ENCODE measurements at regions not wholly inside any gene's neighbourhood (a gene's known extent, or its start where the extent isn't known, plus 50 kb on each side); places are given as distances from the start of the nearest gene placed in this dataset.
A peak's percentile ranks its signal among the peaks of the same experiment; 100 is the strongest.
"Not testable (repeated sequence)": the region's sequence is repeated elsewhere in the genome, so short reads cannot be mapped to it uniquely, and the experiment has no call there.

- WGBS: 79% methylated on average over 2 of the region's 2 CpGs
- TF ChIP-seq POLR2AphosphoS5 (IDR thresholded peaks at IDR 0.05) (no peak), CTCF (IDR thresholded peaks at IDR 0.05) (no peak), POLR2A (IDR thresholded peaks at IDR 0.05) (no peak)
- intact Hi-C loops (cut with DNase I): no loop called here
These were observed 501.7 kb downstream of the STK39 start for GRCh38 chr2:167745667-167746066.

GRCh38 chr2:167739921-167740320 lies 507.5 kb downstream of the STK39 start:
- H3K27me3 ChIP-seq (replicated peaks; ENCODE audit: insufficient read depth); intact Hi-C loops (cut with DNase I); H3K4me3 ChIP-seq; H3K27ac ChIP-seq; H3K9me3 ChIP-seq; H3K36me3 ChIP-seq; H3K4me1 ChIP-seq (replicated peaks); DNase-seq (ENCODE audit: low spot score): not testable (repeated sequence)
- WGBS: 84% methylated on average over 1 of the region's 1 CpG

More at GRCh38 chr2:167745667-167746066, 501.7 kb downstream of the STK39 start:
- H3K4me3 ChIP-seq: no peak overlapping the region
- H3K36me3 ChIP-seq: no peaks in the 10 kb centered on the region
- no peak overlapping the region for H3K27ac ChIP-seq
- DNase-seq (ENCODE audit: low spot score): no peak
- H3K9me3 ChIP-seq: no peaks in the 10 kb centered on the region
- no peaks in the 10 kb centered on the region for H3K27me3 ChIP-seq (replicated peaks; ENCODE audit: insufficient read depth)
- no peaks in the 10 kb centered on the region for H3K4me1 ChIP-seq (replicated peaks)

GRCh38 chr2:167733747-167734146 lies 513.6 kb downstream of the STK39 start:
- WGBS: 39% methylated on average over 2 of the region's 2 CpGs
- no peak for DNase-seq (ENCODE audit: low spot score)
- TF ChIP-seq CTCF (IDR thresholded peaks at IDR 0.05): no peak
- peak; percentile 37 for TF ChIP-seq POLR2AphosphoS5 (IDR thresholded peaks at IDR 0.05)
- TF ChIP-seq POLR2A (IDR thresholded peaks at IDR 0.05): no peak
- intact Hi-C loops (cut with DNase I): no loop called here
- Histone ChIP-seq H3K9me3 (no peaks in the 10 kb centered on the region), H3K36me3 (no peaks in the 10 kb centered on the region), H3K27ac (no peak overlapping the region), H3K4me3 (no peak overlapping the region), H3K27me3 (replicated peaks; ENCODE audit: insufficient read depth) (no peaks in the 10 kb centered on the region), H3K4me1 (replicated peaks) (no peaks in the 10 kb centered on the region)

- TF ChIP-seq POLR2A (IDR thresholded peaks at IDR 0.05): no peak
- no peak for TF ChIP-seq POLR2AphosphoS5 (IDR thresholded peaks at IDR 0.05)
- TF ChIP-seq CTCF (IDR thresholded peaks at IDR 0.05): no peak
- intact Hi-C loops (cut with DNase I): no loop called here
- DNase-seq (ENCODE audit: low spot score): no peak
- H3K9me3 ChIP-seq: no peaks in the 10 kb centered on the region
- no peak overlapping the region for H3K27ac ChIP-seq
- H3K36me3 ChIP-seq: no peaks in the 10 kb centered on the region
- no peaks in the 10 kb centered on the region for H3K4me1 ChIP-seq (replicated peaks)
- WGBS: 63% methylated on average over 4 of the region's 4 CpGs
- H3K4me3 ChIP-seq: no peak overlapping the region
- H3K27me3 ChIP-seq (replicated peaks; ENCODE audit: insufficient read depth): no peaks in the 10 kb centered on the region
These were observed 515.1 kb downstream of the STK39 start for GRCh38 chr2:167732326-167732725.

GRCh38 chr2:167729911-167730310 lies 517.5 kb downstream of the STK39 start:
- no peak for TF ChIP-seq POLR2AphosphoS5 (IDR thresholded peaks at IDR 0.05)
- TF ChIP-seq POLR2A (IDR thresholded peaks at IDR 0.05): no peak
- TF ChIP-seq CTCF (IDR thresholded peaks at IDR 0.05): no peak
- Histone ChIP-seq H3K9me3 (no peaks in the 10 kb centered on the region), H3K27me3 (replicated peaks; ENCODE audit: insufficient read depth) (no peaks in the 10 kb centered on the region), H3K4me1 (replicated peaks) (no peaks in the 10 kb centered on the region), H3K4me3 (no peak overlapping the region), H3K36me3 (no peaks in the 10 kb centered on the region), H3K27ac (no peak overlapping the region)
- no peak for DNase-seq (ENCODE audit: low spot score)
- 88% methylated on average over 3 of the region's 3 CpGs for WGBS
- intact Hi-C loops (cut with DNase I): no loop called here
